Breast epithelium (tissue), 3 donors: ENCODE measurements at regions not wholly inside any gene's neighbourhood (a gene's known extent, or its start where the extent isn't known, plus 50 kb on each side); places are given as distances from the start of the nearest gene placed in this dataset.

Experiments used
- POLR2AphosphoS5 ChIP-seq, 3 donors: sonication (generic); formaldehyde crosslinking; IDR thresholded peaks; one replicate each; pipeline ENCODE4 v1.6.1; 2017; ENCODE audit warnings: antibody characterized with exemption in 3 of 3
- TF ChIP-seq, protein P1 (sequence below), 3 donors: fragments of 450-650 bp; IDR thresholded peaks; one replicate each; pipeline ENCODE4 v1.5.1; 2016 to 2017; ENCODE audit warnings: antibody characterized with exemption in 3 of 3, mild to moderate bottlenecking in 3 of 3, moderate library complexity in 3 of 3

DNA sequence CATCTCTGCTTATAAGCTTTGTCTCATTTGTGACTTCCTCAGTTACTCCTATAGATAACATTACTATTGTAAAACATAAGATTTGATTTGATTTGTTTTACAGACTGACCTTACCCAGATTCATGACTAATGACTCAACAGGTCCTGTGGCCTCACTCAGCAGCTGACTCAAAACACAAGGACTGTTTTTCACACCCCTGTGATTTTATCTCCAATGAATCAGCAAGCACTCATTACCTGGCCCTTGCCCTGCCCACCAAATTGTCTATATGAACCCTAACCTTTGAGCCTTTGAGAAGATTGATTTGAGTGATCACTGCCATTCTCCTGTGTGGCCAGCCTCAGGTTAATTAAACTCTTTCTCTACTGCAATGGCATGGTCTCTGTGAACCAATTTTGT is 1064.6 kb upstream of the LRRTM3 start:
- TF ChIP-seq, protein P1, sequence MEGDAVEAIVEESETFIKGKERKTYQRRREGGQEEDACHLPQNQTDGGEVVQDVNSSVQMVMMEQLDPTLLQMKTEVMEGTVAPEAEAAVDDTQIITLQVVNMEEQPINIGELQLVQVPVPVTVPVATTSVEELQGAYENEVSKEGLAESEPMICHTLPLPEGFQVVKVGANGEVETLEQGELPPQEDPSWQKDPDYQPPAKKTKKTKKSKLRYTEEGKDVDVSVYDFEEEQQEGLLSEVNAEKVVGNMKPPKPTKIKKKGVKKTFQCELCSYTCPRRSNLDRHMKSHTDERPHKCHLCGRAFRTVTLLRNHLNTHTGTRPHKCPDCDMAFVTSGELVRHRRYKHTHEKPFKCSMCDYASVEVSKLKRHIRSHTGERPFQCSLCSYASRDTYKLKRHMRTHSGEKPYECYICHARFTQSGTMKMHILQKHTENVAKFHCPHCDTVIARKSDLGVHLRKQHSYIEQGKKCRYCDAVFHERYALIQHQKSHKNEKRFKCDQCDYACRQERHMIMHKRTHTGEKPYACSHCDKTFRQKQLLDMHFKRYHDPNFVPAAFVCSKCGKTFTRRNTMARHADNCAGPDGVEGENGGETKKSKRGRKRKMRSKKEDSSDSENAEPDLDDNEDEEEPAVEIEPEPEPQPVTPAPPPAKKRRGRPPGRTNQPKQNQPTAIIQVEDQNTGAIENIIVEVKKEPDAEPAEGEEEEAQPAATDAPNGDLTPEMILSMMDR (IDR thresholded peaks at IDR 0.05), result no peak
- no peak for TF ChIP-seq POLR2AphosphoS5 (IDR thresholded peaks at IDR 0.05)
